GM12865 (cell line): ENCODE measurements at regions not wholly inside any gene's neighbourhood (a gene's known extent, or its start where the extent isn't known, plus 50 kb on each side); places are given as distances from the start of the nearest gene placed in this dataset.

Experiments used
- DNase-seq: peaks from one replicate; pipeline ENCODE4 v3.0.0; 2010; ENCODE audit warnings: low read depth
- H3K4me3 ChIP-seq: 2 replicates; pipeline ENCODE4 v1.5.1; 2011; ENCODE audit warnings: mild to moderate bottlenecking, low read depth, low read length, control low read depth
- CTCF ChIP-seq: IDR thresholded peaks from 2 replicates; pipeline ENCODE4 v1.5.1; 2011; ENCODE audit warnings: low read length, control low read depth, low read depth, inconsistent platforms; ENCODE audit not compliant: insufficient read depth; ENCODE audit errors: missing control alignments

- no peak for DNase-seq
- no peak for TF ChIP-seq CTCF
- no peak overlapping the region for H3K4me3 ChIP-seq
Observed at GRCh38 chr11:19458231-19458630, 217.5 kb upstream of the E2F8 start.

GRCh38 chr11:19455731-19456130 lies 215.0 kb upstream of the E2F8 start:
- no peak for TF ChIP-seq CTCF
- no peak for DNase-seq
- no peak overlapping the region for H3K4me3 ChIP-seq

GRCh38 chr11:19453651-19454257 lies 213.0 kb upstream of the E2F8 start:
- H3K4me3 ChIP-seq: no peak overlapping the region
- no peak for TF ChIP-seq CTCF
- no peak for DNase-seq

- DNase-seq: no peak
- no peak for TF ChIP-seq CTCF
Observed at GRCh38 chr11:19451609-19452008, 210.9 kb upstream of the E2F8 start.

GRCh38 chr11:19450282-19450681 lies 209.5 kb upstream of the E2F8 start:
- no peak for DNase-seq
- H3K4me3 ChIP-seq: no peak overlapping the region
- TF ChIP-seq CTCF: no peak

More at GRCh38 chr11:19451609-19452008, 210.9 kb upstream of the E2F8 start:
- H3K4me3 ChIP-seq: no peak overlapping the region

- no peak for TF ChIP-seq CTCF
- no peak overlapping the region for H3K4me3 ChIP-seq
- no peak for DNase-seq
Observed at GRCh38 chr11:19448651-19449050, 207.9 kb upstream of the E2F8 start.

- no peak overlapping the region for H3K4me3 ChIP-seq
- TF ChIP-seq CTCF: no peak
- no peak for DNase-seq
Observed at GRCh38 chr11:19447150-19447566, 206.4 kb upstream of the E2F8 start.
